ENCODE measurements at regions not wholly inside any gene's neighbourhood (a gene's known extent, or its start where the extent isn't known, plus 50 kb on each side); places are given as distances from the start of the nearest gene placed in this dataset.
A peak's percentile ranks its signal among the peaks of the same experiment; 100 is the strongest.
"Not testable (repeated sequence)": the region's sequence is repeated elsewhere in the genome, so short reads cannot be mapped to it uniquely, and the experiment has no call there.

DNA sequence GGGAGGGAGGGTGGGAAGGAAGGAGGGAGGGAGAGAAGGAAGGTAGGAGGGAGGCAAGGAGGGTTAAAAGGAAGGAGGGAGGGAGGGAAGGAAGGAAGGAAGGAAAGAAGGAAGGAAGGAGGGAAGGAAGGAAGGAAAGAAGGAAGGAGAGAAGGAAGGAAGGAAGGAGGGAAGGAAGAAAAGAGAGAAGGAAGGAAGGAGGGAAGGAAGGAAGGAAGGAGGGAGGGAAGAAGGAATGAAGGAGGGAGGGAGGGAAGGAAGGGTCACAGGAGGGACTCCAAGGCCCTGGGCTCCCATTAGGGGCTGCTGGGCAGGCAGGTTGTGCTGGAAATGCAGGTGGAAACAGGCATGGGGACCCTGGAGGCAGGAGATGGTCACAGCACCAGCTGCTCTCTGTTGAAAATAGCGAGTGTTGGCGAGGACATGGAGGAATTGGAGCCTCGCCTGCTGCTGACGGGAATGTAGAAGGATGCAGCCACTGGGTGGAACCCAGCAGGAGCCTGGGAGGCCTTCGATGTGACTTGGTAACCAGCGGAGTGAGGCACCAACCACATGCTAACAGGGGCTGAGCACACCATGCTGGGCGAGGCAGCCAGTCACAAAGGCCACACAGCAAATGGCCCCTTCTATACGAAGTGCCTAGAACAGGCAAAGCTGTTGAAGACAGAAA, 217.3 kb upstream of the SGCG start:
- H3K4me1 ChIP-seq (ENCODE audit: control insufficient read depth, insufficient read depth, low read length); H3K36me3 ChIP-seq (ENCODE audit: control insufficient read depth in 2 of 2, insufficient read depth in 1 of 2, low read length in 2 of 2); POLR2A ChIA-PET; H3K9me3 ChIP-seq (ENCODE audit: control insufficient read depth, insufficient read depth, low read depth, low read length); H3K27ac ChIP-seq (ENCODE audit: extremely low read depth, low read depth, low read length); H3K4me3 ChIP-seq (ENCODE audit: low read depth, low read length): not testable (repeated sequence)
- TF ChIP-seq ZIC2 (tag by site-specific recombination; IDR thresholded peaks at IDR 0.05) (peak; percentile 16; the same call in 1 of the 2 replicates), ZNF366 (tag by site-specific recombination; conservative IDR thresholded peaks at IDR 0.05) (peak; percentile 95)
- CTCF ChIA-PET = interaction anchor here (0.7 kb wide), 1 partner anchor 174 kb away, joined by 3 read pairs; no protein-coding TSS in a partner anchor

DNA sequence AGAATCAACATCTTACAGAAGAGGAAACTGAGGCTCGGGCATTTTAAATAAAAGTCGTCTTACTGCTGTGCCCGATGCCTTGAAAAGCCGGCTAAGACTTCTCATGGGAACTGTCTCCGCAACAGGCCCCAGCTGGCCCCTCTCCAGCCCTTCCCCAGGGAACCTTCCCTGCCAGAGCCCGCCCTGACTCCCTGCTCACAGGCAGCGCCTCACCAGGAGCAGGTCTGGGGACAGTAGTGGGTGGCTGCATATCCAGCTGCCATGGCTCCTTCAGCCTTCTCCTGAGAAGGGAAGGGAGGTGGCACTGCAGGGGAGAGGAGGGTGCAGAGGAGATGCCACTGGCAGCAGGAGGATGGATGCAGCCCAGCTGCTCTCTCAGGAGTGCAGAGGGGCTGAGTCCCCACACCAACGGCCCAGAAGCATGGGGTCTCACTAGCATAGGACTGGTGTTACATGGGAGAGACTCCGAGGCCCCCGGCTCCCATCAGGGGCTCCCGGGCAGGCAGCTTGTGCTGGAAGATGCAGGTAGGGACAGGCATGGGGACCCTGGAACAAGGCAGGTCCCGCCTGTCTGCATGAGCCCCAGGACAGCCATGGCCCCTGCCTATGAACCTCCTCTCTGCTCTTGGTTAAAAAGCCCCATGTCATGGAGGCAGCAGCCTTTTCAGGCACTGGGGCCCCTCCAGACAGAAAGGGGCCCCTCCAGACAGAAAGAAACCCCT, 216.4 kb upstream of the SGCG start:
- Histone ChIP-seq H3K4me3 (ENCODE audit: low read depth, low read length) (no peak overlapping the region), H3K9me3 (ENCODE audit: control insufficient read depth, insufficient read depth, low read depth, low read length) (no peaks in the 10 kb centered on the region), H3K4me1 (ENCODE audit: control insufficient read depth, insufficient read depth, low read length) (no peaks in the 10 kb centered on the region), H3K27ac (ENCODE audit: extremely low read depth, low read depth, low read length) (no peak overlapping the region), H3K36me3 (ENCODE audit: control insufficient read depth in 2 of 2, insufficient read depth in 1 of 2, low read length in 2 of 2) (no peaks in the 10 kb centered on the region)
- POLR2A ChIA-PET = no interaction called here
- CTCF ChIA-PET = interaction anchor here (0.7 kb wide), 1 partner anchor 175 kb away, joined by 3 read pairs; no protein-coding TSS in a partner anchor
- TF ChIP-seq ZNF510 (tag by site-specific recombination; IDR thresholded peaks at IDR 0.05; ENCODE audit: insufficient replicate concordance) = no peak
- no peak for TF ChIP-seq ZNF600 (tag by site-specific recombination; IDR thresholded peaks at IDR 0.05)
- no peak for TF ChIP-seq ZNF248 (tag by site-specific recombination; IDR thresholded peaks at IDR 0.05)
- no peak for TF ChIP-seq ZNF837 (tag by site-specific recombination; IDR thresholded peaks at IDR 0.05)
- no peak for TF ChIP-seq ZNF48 (tag by site-specific recombination; IDR thresholded peaks at IDR 0.05)
- TF ChIP-seq, protein P1, sequence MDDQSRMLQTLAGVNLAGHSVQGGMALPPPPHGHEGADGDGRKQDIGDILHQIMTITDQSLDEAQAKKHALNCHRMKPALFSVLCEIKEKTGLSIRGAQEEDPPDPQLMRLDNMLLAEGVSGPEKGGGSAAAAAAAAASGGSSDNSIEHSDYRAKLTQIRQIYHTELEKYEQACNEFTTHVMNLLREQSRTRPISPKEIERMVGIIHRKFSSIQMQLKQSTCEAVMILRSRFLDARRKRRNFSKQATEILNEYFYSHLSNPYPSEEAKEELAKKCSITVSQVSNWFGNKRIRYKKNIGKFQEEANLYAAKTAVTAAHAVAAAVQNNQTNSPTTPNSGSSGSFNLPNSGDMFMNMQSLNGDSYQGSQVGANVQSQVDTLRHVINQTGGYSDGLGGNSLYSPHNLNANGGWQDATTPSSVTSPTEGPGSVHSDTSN (CRISPR knock-in tag; IDR thresholded peaks at IDR 0.05) = no peak
- no peak for TF ChIP-seq ZNF311 (tag by site-specific recombination; IDR thresholded peaks at IDR 0.05; ENCODE audit: borderline replicate concordance)
- TF ChIP-seq ZNF24 (tag by site-specific recombination; IDR thresholded peaks at IDR 0.05) = no peak
- no peak for TF ChIP-seq IKZF3 (tag by site-specific recombination; IDR thresholded peaks at IDR 0.05)

DNA sequence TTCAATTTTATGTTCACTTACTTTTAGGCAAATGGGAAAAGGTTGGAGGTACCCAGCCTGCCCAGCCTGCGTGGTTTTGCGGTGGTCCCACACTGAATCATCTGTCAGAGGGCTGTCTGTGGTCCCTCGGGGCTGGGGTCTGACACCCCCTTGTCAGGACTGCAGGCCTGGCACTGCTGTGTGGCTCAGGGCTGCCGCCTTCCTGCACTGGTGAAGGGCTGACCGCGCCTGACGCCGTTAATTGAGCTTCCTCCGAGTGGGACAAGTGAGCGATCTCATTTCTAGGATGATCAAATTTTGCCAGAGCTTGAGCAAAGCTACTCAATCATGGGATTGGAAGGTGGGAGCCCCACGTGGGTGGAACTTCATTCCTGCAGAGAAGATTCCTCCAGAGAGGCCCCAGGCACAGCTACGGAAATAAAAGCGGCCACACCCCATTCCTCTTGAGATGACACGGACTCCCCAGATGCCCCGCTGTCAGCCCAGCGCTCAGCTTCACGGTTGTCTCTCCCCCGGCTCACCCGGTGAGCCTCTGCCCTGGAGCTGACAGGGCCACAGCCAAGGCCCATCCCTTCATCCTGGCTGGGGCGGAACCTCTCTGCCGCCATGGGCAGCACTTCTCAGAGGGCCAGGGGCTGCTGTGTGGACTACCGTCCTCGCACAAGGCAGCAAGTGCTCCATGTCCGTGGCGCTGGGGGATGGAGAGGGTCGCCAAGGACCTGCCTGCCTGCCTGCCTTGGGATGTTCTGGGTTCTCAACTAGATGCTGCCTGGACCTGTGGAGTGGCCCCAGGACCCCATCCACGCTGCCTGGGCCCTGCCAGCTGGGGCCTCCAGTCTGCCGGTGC, 215.5 kb upstream of the SGCG start:
- POLR2A ChIA-PET; H3K27ac ChIP-seq (ENCODE audit: extremely low read depth, low read depth, low read length); H3K36me3 ChIP-seq (ENCODE audit: control insufficient read depth in 2 of 2, insufficient read depth in 1 of 2, low read length in 2 of 2); H3K4me3 ChIP-seq (ENCODE audit: low read depth, low read length); H3K4me1 ChIP-seq (ENCODE audit: control insufficient read depth, insufficient read depth, low read length); H3K9me3 ChIP-seq (ENCODE audit: control insufficient read depth, insufficient read depth, low read depth, low read length); CTCF ChIA-PET: not testable (repeated sequence)
- 0 out of 2 replicates have a peak, but pooled peaks have one; percentile 16 for TF ChIP-seq ZFHX2 (tag by site-specific recombination; conservative IDR thresholded peaks at IDR 0.05)
- TF ChIP-seq ZIC2 (tag by site-specific recombination; IDR thresholded peaks at IDR 0.05) = 0 out of 2 replicates have a peak, but pooled peaks have one; percentile 31

DNA sequence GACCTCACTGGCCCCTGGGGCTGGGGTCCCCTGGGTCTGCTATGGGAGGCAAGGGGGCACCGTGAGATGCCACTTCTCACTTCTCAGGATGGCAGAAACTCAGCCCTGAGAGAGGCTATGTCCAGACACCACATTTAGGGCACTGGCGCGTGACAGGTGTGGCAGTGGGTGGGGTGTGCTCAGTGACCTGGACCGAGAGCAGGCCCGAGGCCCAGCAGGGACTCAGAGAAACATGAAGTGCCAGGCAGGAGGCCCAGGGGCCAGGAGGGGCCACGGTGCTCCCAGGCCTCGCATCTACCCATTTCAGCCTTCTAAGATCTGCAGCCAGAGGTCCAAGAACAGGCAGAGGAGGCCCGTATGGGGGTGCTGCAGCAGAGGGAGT, 214.9 kb upstream of the SGCG start:
- CTCF ChIA-PET, POLR2A ChIA-PET: not testable (repeated sequence)

DNA sequence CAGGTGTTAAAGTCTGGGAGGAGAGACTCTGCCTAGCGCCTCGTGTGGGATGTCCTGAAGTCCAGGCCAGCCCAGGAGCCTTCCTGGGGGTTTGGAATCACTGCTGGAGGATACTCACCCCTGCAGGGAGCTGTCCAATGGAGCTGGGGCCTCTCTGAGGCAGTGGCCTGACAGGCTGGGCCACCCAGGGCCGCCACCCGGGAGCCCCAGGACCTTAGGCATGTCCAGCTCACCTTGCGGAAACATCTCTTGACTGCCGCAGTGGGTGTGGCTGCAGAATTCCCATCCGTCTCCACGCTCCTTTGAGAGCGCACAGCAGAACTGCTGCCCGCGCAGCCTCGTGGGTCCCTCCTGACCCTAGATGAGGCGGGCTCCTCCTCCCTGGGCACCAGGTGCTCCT, 214.0 kb upstream of the SGCG start:
- H3K4me3 ChIP-seq (ENCODE audit: low read depth, low read length); H3K36me3 ChIP-seq (ENCODE audit: control insufficient read depth in 2 of 2, insufficient read depth in 1 of 2, low read length in 2 of 2); H3K4me1 ChIP-seq (ENCODE audit: control insufficient read depth, insufficient read depth, low read length); H3K27ac ChIP-seq (ENCODE audit: extremely low read depth, low read depth, low read length); H3K9me3 ChIP-seq (ENCODE audit: control insufficient read depth, insufficient read depth, low read depth, low read length); POLR2A ChIA-PET; CTCF ChIA-PET: not testable (repeated sequence)

More for the DNA sequence above, 214.9 kb upstream of the SGCG start:
- H3K9me3 ChIP-seq (ENCODE audit: control insufficient read depth, insufficient read depth, low read depth, low read length); H3K4me3 ChIP-seq (ENCODE audit: low read depth, low read length); H3K36me3 ChIP-seq (ENCODE audit: control insufficient read depth in 2 of 2, insufficient read depth in 1 of 2, low read length in 2 of 2); H3K4me1 ChIP-seq (ENCODE audit: control insufficient read depth, insufficient read depth, low read length); H3K27ac ChIP-seq (ENCODE audit: extremely low read depth, low read depth, low read length): not testable (repeated sequence)
